HG03196 (cell line): ENCODE measurements at regions not wholly inside any gene's neighbourhood (a gene's known extent, or its start where the extent isn't known, plus 50 kb on each side); places are given as distances from the start of the nearest gene placed in this dataset.
"Not testable (repeated sequence)": the region's sequence is repeated elsewhere in the genome, so short reads cannot be mapped to it uniquely, and the experiment has no call there.

Experiments
- ATAC-seq: cut with Tn5 transposase; IDR thresholded peaks from one replicate; pipeline ENCODE4 v1.9.1; 2021; ENCODE audit not compliant: unreplicated experiment

DNA sequence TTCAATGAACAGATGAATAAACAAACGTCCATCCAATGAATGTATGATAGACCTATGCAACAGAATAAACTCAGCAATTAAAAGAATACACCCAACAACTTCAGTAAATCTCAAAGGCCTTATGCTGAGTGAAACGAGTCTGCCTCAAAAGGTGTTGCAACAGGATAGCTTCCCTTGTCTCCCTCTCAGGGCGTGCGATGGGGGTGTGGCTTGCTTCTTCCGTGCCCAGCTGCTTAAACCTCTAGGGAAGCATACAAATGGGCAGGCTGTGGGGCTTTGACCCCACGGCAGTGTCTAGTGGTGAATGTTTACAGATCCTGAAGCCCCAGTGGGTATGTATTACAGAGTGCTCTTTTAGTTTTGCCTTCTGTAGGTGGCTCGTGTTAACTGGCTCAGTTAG is 87.0 kb upstream of the CCL21 start:
- ATAC-seq, result no peak

DNA sequence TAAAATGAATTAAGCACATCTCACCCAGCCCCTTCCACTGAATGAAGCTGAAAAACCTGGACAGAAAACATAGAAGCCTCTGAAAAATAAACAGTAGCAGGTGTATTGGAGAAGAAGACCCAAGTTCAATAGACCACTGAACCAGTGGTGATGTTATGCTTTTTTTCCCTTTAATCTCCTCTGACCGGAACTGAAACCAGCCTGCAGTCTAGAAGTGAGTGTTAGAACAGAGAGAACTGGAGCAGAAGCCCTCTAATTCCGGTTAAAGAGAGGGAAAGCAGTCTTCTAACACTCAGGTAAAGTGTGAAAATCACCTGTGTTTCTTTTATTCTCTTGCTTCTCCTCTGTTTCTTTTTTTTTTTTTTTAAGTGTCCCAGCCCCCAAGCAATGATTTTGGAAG is 83.5 kb upstream of the CCL21 start:
- no peak for ATAC-seq

DNA sequence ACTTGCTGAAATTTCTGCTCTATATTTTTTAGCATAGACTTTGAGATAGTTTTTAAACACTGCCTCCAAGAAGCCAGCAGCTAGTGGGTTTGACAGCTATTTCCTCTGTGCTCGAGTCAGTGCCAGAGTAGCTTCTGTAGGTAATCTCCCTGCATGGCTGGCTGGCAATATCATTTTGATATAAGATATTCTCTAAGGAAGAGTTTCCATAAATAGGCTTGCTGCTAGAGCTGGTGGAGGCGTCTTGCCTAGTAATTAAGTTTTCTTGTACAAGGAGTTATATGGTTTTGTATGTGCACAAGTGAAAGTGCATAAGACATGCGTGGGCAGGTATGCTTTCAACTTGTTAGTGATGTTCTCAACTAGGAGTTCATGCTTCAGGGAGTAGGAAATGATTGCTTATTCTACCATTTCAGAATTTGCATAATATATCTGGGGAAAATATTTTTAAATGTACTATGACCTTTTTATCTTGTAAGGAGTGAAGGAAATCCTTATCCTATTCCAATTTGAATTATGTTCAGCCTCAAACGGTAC is 74.1 kb upstream of the CCL21 start:
- no peak for ATAC-seq

DNA sequence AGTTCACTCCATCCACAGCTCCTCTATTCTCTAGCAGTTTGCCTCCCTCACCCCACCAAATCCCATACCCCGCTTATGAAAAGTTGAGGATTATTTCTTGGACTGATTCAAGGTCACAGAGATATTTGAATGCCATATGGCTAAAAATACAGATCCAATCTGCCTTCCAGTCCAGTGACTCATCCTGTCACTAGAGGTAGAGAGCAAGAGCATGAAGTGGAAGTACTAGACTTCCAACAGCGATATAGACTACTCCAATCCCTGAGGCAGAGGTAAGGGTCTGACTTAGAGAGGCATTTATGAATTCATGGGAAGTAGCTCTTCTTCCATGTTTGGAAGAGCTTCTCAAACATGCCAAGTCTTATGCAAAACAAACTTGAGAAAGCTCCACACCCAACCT is 72.4 kb upstream of the CCL21 start:
- no peak for ATAC-seq

DNA sequence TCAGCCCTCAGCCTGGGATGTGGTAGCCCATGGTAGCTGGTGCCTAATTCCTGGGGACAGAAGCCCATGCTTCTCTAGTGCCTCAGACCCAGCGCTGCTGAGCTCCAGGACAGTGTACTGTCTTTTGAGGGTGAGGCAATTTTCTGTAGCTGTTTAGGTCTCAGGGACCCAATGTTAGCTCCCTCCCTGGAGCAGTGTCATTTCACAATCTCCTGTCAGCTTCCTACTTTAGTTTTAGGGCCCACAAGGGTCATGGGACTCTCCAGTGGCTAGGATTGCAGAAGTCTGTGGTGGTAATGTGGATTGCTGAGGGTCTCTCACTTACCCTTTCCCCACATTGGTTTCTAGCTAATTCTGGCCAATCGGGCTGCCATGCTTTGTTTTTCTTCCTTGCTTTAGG is 67.7 kb upstream of the CCL21 start:
- ATAC-seq, result no peak

DNA sequence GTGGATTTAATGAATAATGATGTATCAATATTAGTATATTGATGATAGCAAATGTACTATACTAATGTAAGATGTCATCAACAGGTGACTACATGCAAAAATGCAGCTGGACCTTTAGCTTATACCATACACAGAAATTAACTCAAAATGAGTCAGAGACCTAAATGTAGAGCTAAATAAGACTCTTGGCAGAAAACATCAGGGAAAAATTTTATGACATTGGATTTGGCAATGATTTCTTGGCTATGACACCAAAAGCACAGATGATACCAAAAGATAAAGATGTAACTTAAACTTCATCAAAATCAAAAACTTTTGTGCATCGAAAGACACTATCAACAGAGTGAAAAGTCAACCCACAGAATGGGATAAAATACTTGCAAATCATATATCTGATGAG is 64.0 kb upstream of the CCL21 start:
- no peak for ATAC-seq

DNA sequence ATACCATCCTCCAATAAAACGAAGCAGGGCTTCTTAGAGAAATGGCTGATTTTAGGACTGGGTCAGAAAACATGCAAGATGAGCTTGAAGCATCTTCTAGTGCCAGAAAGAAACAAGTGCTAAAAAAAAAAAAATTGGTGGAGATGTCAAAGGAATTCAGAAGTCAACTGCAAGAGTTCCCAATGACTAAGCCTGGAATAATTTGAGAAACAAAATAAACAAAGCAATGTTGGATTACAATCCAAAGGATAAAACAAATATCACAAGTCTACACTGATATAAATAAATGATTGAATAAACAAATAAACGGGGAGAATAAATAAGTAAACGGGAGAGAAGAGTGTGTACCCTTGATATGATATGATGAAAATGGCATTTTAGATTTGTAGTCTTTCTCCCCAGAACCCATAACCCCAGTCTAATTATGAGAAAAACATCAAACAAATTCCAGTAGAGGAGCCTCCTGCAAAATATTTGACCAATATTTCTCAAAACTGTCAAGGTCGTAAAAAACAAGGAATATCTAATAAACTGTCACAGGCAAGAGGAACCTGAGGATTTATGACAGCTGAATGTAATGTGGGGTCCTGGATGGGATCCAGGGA is 63.5 kb upstream of the CCL21 start:
- ATAC-seq, result no peak

DNA sequence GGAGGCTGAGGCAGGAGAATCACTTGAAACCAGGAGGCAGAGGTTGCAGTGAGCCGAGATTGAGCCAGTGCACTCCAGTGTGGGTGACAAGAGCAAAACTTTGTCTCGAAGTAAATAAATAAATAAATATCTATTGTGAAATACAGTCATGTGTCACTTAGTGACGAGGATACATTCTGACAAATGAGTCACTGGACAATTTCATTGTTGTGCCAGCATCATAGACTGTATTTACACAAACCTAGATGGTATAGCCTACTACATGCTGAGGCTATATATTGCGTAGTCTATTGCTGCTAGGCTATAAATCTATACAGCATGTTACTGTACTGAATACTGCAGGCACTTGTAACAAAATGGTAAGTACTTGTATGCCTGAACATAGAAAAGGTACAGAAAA is 61.1 kb upstream of the CCL21 start:
- ATAC-seq, result no peak

DNA sequence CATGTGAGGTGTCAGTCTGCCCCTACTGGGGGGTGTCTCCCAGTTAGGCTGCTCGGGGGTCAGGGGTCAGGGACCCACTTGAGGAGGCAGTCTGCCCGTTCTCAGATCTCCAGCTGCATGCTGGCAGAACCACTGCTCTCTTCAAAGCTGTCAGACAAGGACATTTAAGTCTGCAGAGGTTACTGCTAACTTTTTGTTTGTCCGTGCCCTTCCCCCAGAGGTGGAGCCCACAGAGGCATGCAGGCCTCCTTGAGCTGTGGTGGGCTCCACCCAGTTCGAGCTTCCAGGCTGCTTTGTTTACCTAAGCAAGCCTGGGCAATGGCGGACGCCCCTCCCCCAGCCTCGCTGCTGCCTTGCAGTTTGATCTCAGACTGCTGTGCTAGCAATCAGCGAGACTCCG is 57.2 kb upstream of the CCL21 start:
- ATAC-seq, result not testable (repeated sequence)

DNA sequence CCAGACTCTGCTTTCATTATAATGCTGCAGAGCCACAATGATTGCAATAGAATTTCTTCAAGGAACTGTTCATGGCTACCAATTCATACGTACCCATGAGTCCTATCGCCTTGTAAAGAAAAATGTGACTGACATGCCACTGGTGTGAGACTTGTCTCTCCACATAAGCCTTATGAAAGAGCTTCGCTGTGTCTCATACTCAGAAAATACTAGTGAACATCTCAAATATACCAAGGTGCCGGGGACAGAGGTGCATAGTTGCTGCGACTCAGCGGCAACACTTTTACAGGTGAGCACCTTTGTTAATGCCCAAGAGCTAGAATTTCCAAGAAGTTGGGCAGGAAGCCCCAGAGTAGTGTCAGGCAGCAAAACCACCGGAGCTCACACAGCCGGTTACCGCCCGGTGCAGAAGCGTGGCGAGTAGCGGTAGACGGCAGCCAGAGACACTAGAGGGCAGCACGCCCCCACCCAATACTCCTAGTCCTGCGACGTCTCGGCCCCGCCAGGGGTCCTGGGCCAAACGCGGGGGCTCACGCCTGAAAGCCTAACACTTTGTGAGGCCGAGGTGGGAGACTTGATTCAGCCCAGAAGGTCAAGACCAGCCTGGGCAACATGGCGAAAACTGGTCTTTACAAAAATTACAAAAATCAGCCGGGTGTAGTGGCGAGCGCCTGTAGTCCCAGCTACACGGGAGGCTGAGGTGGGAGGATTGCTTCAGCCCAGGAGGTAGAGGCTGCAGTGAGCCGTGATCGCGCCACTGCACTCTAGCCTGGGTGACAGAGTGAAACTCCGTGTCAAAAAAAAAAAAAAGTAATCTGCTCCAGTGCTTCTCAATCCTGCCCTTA is 50.5 kb upstream of the CCL21 start:
- not testable (repeated sequence) for ATAC-seq
